DMS 273 (cell line): ENCODE measurements at regions not wholly inside any gene's neighbourhood (a gene's known extent, or its start where the extent isn't known, plus 50 kb on each side); places are given as distances from the start of the nearest gene placed in this dataset.
"Not testable (repeated sequence)": the region's sequence is repeated elsewhere in the genome, so short reads cannot be mapped to it uniquely, and the experiment has no call there.

Experiments used
- DNase-seq: peaks from one replicate; lab custom pipeline; 2025; ENCODE audit not compliant: unreplicated experiment; lab: John Stamatoyannopoulos, UW

- DNase-seq: no peak
Measured at GRCh38 chr22:47366026-47366767, 603.7 kb downstream of the TBC1D22A start.

- no peak for DNase-seq
Measured at GRCh38 chr22:47361247-47361646, 598.8 kb downstream of the TBC1D22A start.

GRCh38 chr22:47357493-47357892 lies 595.0 kb downstream of the TBC1D22A start:
- no peak for DNase-seq

- DNase-seq: no peak
Measured at GRCh38 chr22:47357086-47357485, 594.6 kb downstream of the TBC1D22A start.

GRCh38 chr22:47356511-47357011 lies 594.1 kb downstream of the TBC1D22A start:
- DNase-seq: no peak

- DNase-seq: no peak
Measured at GRCh38 chr22:47355776-47356510, 593.5 kb downstream of the TBC1D22A start.

DNA sequence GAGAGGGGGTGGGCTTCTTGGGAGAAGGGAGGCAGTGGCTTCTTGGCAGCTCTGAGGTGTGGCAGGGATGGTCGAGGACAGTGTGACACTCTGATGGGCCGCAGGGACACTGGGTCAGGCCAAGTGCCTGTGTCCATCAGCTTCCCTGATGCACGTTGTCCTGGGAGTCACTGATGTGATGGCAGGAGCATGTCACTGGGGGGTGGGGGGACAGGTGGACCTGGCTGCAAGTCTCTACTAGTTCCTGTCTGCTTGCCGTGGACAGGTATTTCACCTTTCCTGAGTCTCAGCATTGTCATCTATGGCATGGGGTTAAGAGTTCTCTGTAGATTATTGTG lies 592.9 kb downstream of the TBC1D22A start:
- DNase-seq: no peak

DNA sequence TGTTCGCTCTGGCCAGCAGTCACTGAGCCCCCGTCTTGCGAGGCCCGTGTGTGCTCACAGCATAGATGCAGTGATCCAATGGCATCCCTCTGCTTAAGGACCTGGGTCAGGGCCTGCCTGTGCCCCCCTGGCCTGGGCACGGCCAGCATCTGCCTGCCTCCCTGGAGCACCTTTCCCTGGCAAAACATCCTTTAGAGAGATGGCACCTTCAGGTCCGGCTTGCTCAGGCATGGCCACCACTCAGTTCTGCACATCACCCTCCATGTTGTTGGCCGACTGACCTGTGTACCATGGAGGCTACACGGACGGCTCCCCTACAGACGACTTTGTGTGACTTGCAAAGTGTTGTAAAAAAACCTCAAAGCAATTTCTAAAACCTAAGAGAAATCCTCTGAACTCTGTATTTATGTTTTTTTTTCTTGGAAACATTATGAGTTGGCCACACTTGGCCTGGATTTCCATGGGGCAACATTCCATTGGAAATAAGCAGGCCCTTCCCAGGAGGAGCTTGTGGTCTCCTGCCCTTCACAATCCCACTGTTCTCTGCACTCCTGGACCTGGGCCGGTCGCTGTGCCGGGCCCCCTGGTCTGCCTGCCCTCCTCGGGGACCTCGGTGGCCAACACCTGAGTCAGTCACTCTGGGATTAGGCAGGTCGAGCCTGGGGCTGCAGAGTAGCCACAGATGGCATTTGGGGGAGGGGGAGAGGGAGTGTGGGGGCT lies 592.4 kb downstream of the TBC1D22A start:
- DNase-seq: no peak

DNA sequence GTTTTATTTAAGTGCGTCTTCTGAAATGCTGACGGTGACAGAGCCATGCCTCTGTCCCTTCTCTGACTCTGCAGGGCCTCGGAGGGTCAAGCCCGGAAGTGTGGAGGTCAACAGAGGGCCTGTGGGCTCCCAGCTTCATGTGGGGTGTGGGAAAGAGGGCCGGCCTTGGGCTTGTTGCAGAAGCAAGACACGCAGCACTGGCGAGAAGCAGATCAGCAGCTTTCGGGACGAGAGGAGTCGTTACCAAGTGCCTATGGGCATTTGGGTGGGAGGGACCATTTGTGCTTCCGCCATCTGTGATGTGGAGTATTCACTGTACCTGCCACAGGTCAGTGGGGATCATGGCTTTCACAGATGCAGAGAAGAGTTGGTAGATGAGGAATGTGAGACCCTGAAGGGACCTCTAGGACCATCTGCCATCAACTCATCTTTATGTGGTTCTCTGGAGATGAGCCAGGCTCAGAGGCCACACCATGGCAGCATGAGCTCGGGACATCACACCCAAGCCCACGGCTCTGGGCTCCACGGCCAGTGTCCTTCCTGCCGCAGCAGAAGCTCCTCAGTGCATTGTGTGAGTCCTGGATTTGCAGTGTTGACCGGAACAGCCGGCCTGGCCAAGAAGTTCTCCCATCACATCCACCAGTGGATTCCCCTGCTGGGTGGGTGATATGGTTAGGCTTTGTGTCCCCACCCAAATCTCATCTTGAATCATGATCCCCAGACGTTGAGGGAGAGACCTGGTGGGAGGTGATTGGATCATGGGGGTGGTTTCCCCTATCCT lies 590.7 kb downstream of the TBC1D22A start:
- DNase-seq: no peak

DNA sequence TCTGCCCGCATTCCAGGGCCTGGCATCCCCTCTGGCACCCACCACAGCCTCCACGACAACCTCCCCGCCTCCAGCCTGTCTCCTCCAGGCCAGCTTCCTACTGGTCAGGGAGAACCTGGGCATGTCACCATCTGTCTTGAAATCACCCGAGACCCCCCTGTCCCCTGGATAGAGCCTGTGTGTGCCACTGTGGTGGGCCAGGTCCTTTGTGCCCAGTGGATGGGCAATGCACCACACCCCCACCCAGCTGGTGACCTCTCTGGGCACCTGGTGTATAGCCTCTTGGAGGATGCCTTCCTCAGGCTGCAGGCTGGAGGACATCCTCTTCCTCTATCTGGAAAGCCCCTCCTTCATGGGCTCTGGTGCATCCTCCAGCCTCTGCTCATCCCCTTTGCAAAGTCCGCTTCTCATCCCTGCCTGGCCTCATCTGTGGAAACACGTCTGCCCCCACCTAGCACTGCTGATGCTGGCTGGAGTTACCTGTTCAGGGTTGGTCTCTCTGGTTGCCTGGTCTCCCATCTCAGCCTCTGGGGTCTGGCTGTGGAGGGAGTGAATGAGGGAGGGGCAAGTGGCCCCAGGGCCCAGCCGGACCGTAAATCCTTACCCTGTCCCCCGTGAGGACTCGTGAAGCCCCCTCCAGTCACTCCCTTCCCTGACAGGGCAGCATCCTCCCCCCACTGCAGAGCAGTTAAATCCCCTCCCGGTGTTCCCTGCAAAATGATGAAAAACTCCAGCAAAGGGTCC lies 589.6 kb downstream of the TBC1D22A start:
- DNase-seq: no peak

DNA sequence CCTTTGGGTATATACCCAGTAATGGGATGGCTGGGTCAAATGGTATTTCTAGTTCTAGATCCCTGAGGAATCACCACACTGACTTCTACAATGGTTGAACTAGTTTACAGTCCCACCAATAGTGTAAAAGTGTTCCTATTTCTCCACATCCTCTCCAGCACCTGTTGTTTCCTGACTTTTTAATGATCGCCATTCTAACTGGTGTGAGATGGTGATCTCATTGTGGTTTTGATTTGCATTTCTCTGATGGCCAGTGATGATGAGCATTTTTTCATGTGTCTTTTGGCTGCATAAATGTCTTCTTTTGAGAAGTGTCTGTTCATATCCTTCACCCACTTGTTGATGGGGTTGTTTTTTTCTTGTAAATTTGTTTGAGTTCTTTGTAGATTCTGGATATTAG lies 583.8 kb downstream of the TBC1D22A start:
- not testable (repeated sequence) for DNase-seq

GRCh38 chr22:47345025-47345424 lies 582.6 kb downstream of the TBC1D22A start:
- no peak for DNase-seq

GRCh38 chr22:47344414-47344813 lies 582.0 kb downstream of the TBC1D22A start:
- no peak for DNase-seq

DNA sequence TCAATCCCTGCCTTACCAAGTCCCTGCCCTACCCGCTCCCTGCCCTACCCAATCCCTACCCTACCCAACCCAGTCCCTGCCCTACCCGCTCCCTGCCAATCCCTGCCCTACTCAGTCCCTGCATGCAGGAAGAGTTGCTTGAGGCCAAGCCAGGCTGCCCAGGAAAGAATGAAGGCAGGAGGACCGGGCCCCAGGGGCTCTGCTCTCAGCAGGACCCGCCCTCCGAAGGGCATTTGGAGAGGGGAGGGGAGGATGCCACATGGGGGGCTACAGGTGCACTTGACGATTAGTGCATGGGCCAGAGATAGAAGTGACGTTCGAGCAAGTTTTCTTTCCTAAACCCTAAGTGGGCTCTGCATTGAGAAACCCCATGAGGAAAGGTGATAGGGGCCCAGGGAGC lies 581.2 kb downstream of the TBC1D22A start:
- DNase-seq: no peak

- DNase-seq: no peak
Measured at GRCh38 chr22:47342446-47342845, 580.0 kb downstream of the TBC1D22A start.

DNA sequence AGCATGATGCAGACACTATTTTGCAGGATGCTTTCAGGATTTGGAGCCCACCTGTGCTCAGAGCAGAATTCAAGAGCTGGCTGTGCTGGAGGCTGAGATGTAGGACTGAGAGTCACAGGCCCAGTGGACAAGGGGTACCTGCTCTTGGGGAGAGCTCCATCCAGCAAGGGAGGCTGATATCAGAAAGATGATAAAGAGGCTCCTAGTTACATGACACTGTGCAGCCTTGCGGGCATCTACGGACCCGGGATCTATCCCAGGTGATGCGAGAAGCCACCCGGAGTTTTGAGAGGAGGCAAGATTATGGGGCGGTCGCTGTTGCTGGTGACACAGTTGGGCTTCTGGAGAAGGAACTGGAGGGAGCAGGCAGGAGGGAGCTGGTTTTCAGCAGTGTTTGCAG lies 579.0 kb downstream of the TBC1D22A start:
- no peak for DNase-seq

DNA sequence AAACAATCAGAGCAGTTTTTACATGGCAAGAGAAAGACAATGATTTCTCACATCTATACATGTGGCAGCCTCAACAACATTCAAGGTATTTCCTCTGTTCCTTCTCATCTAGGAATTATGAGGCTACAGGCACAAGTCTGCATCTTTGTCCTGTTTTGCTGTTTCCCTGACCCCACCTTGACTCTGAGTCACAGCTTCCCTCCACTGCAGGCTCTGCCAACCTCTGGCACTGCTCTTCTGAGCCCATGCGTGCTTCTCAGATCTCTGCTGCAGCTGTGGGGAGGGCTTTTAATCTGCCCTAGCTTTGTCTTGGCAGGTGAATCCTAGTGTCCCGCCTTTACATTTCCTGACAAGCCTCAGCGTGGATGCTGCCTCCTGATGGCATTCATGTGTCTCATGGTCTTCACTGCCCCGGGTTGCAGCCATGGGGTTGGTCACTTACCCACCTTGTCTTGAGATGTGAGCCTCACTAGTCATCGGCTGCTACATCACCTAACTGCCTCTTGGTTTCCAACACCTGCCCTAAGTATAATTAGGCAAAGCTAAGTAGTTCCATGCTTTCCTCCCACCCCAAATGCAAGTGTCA lies 578.5 kb downstream of the TBC1D22A start:
- no peak for DNase-seq

- no peak for DNase-seq
Measured at GRCh38 chr22:47337161-47337621, 574.7 kb downstream of the TBC1D22A start.

DNA sequence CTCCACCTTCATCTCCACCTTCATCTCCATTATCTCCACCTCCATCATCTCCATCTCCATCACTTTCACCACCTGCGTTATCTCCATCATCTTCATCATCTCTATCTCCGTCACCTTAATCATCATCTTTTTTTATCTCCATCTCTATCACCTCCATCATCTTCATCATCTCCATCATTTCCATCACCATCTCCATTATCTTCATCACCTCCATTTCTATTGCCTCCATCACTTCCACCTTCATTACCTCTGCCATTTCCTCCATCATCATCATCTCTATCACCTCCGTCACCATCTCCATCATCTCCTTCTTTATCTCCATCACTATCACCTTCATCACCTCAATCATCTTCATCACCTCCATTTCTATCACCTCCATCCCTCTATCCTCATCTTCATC lies 573.5 kb downstream of the TBC1D22A start:
- DNase-seq: no peak

DNA sequence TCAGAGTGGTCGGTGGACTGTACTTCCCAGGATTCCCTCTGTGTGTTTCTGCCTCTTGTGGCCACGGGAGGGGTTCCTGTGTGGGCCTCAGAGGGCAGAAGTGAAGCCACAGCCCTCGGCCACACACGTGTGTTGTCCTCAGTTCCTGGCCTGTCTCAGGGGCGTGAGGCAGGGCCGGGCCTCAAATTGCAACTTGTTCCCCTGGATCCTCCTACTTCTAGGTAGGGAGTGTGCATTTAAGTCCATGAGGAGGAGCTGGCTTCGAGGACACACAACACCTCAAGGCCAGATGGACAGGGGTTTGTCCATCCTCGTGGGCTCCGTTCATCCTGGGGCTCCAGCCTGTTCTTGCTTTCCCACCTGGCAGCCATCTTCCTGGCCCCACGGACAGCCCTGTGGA lies 573.0 kb downstream of the TBC1D22A start:
- DNase-seq: no peak
